H1 (cell line): ENCODE measurements at regions not wholly inside any gene's neighbourhood (a gene's known extent, or its start where the extent isn't known, plus 50 kb on each side); places are given as distances from the start of the nearest gene placed in this dataset.

ENCODE experiments used
- CTCF ChIA-PET: fragments of 300-600 bp; sonication (Branson Sonifier 250); formaldehyde crosslinking; loops from one replicate; lab custom pipeline; 2021; ENCODE audit not compliant: partially characterized antibody; lab: Charles Lee
- POLR2A ChIA-PET: fragments of 300-600 bp; sonication (Branson Sonifier 250); formaldehyde crosslinking; loops from one replicate; lab custom pipeline; 2021; ENCODE audit warnings: inconsistent platforms; ENCODE audit not compliant: partially characterized antibody; lab: Charles Lee
- DNase-seq, 2 experiments: peaks; one replicate each; pipeline versions ENCODE4 v3.0.0 to v3.0.0-alpha.2; 2010 to 2022; ENCODE audit warnings: low spot score in 2 of 2, low read depth in 1 of 2, mixed read lengths in 1 of 2
- FAIRE-seq: peaks from 2 replicates; lab custom pipeline; 2011; peaks lifted over from hg19 to GRCh38; lab: Jason Lieb, UNC
- H2AFZ ChIP-seq: 2 replicates; pipeline ENCODE4 v1.8.1; 2012; ENCODE audit warnings: low read length, inconsistent platforms
- H2AK5ac ChIP-seq: 2 replicates; pipeline ENCODE4 v1.6.1; 2013; ENCODE audit warnings: low read depth, low read length
- H2BK120ac ChIP-seq: replicated peaks from 2 replicates; pipeline ENCODE3; 2013; ENCODE audit warnings: low read depth, low read length, inconsistent platforms
- H2BK12ac ChIP-seq: 2 replicates; pipeline ENCODE4 v1.6.1; 2013; ENCODE audit warnings: low read depth, low read length
- H2BK15ac ChIP-seq: 2 replicates; pipeline ENCODE4 v1.6.1; 2013; ENCODE audit warnings: low read length
- H2BK20ac ChIP-seq: 2 replicates; pipeline ENCODE4 v1.6.1; 2013; ENCODE audit warnings: low read length
- H2BK5ac ChIP-seq: 2 replicates; pipeline ENCODE4 v1.6.1; 2013; ENCODE audit warnings: low read depth, low read length
- H3K14ac ChIP-seq: 2 replicates; pipeline ENCODE4 v1.6.1; 2013; ENCODE audit warnings: inconsistent platforms; ENCODE audit not compliant: insufficient read length
- H3K18ac ChIP-seq: 2 replicates; pipeline ENCODE4 v1.6.1; 2013; ENCODE audit warnings: low read length; ENCODE audit errors: extremely low read depth
- H3K23ac ChIP-seq: 2 replicates; pipeline ENCODE4 v1.6.1; 2013; ENCODE audit warnings: inconsistent platforms; ENCODE audit not compliant: insufficient read length
- H3K23me2 ChIP-seq: 2 replicates; pipeline ENCODE4 v1.6.1; 2013; ENCODE audit warnings: low read depth, low read length
- H3K27ac ChIP-seq: 2 replicates; pipeline ENCODE4 v1.6.1; 2011; ENCODE audit warnings: low read depth, low read length, inconsistent platforms
- H3K27me3 ChIP-seq, 4 experiments: replicated peaks in 1 of 4; 1 replicate in 1 of 4; 2 replicates in 3 of 4; pipeline versions ENCODE4 v1.6.1 to v1.8.1; 2011 to 2013; ENCODE audit warnings: low read length in 3 of 4, mild to moderate bottlenecking in 3 of 4, inconsistent platforms in 2 of 4, mixed read lengths in 2 of 4, moderate library complexity in 1 of 4; ENCODE audit not compliant: control insufficient read depth in 3 of 4, insufficient read depth in 3 of 4; ENCODE audit errors: extremely low read depth in 1 of 4
- H3K36me3 ChIP-seq, 4 experiments: 2 replicates each; pipeline versions ENCODE4 v1.6.1 to v1.8.1; 2011 to 2013; ENCODE audit warnings: mild to moderate bottlenecking in 4 of 4, low read length in 3 of 4, moderate library complexity in 2 of 4, control low read depth in 1 of 4, inconsistent platforms in 1 of 4; ENCODE audit not compliant: insufficient read depth in 4 of 4, control insufficient read depth in 2 of 4
- H3K4ac ChIP-seq: replicated peaks from 2 replicates; pipeline ENCODE3; 2013; ENCODE audit warnings: low read length, low read depth, mixed read lengths, inconsistent platforms; ENCODE audit not compliant: insufficient read length
- H3K4me1 ChIP-seq, 4 experiments: replicated peaks in 1 of 4; 1 replicate in 1 of 4; 2 replicates in 3 of 4; pipeline versions ENCODE4 v1.6.1 to v1.8.1; 2011 to 2013; ENCODE audit warnings: low read length in 3 of 4, inconsistent platforms in 2 of 4, mixed read lengths in 1 of 4; ENCODE audit not compliant: insufficient read depth in 4 of 4, control insufficient read depth in 3 of 4
- H3K4me2 ChIP-seq, 2 experiments: 2 replicates each; pipeline versions ENCODE4 v1.6.1 to v1.8.1; 2011 to 2013; ENCODE audit warnings: low read depth in 2 of 2, low read length in 2 of 2, control low read depth in 1 of 2, inconsistent platforms in 1 of 2, mild to moderate bottlenecking in 1 of 2; ENCODE audit not compliant: insufficient read depth in 1 of 2
- H3K4me3 ChIP-seq, 4 experiments: fragments of 200-600, 300-600 bp in 1 of 4; sonication (generic), shearing (Covaris generic), sonication (Bioruptor Twin) in 1 of 4; 2 replicates each; pipeline versions ENCODE4 v1.5.1 to v1.8.1; 2011 to 2016; ENCODE audit warnings: low read length in 4 of 4, low read depth in 3 of 4, control low read depth in 2 of 4, inconsistent platforms in 2 of 4, mild to moderate bottlenecking in 2 of 4, mixed read lengths in 1 of 4, moderate library complexity in 1 of 4; ENCODE audit not compliant: insufficient read depth in 2 of 4; ENCODE audit errors: extremely low read depth in 1 of 4
- H3K56ac ChIP-seq: replicated peaks from 2 replicates; pipeline ENCODE3; 2013; ENCODE audit warnings: low read depth, mild to moderate bottlenecking, mixed read lengths, low read length, inconsistent platforms; ENCODE audit not compliant: insufficient read length
- H3K79me1 ChIP-seq: 2 replicates; pipeline ENCODE4 v1.6.1; 2013; ENCODE audit warnings: low read depth, low read length, control low read depth
- H3K79me2 ChIP-seq, 2 experiments: 2 replicates each; pipeline versions ENCODE4 v1.6.1 to v1.8.1; 2012 to 2013; ENCODE audit warnings: low read length in 2 of 2, mild to moderate bottlenecking in 2 of 2, inconsistent platforms in 1 of 2; ENCODE audit not compliant: insufficient read depth in 2 of 2, control insufficient read depth in 1 of 2
- H3K9ac ChIP-seq, 4 experiments: replicated peaks in 1 of 4; 1 replicate in 1 of 4; 2 replicates in 3 of 4; pipeline versions ENCODE4 v1.6.1 to v1.8.1; 2011 to 2013; ENCODE audit warnings: low read depth in 3 of 4, low read length in 3 of 4, control low read depth in 2 of 4, mild to moderate bottlenecking in 2 of 4, moderate library complexity in 2 of 4, inconsistent platforms in 1 of 4; ENCODE audit errors: extremely low read depth in 1 of 4
- H3K9me3 ChIP-seq, 2 experiments: 2 replicates each; pipeline versions ENCODE4 v1.6.1 to v1.8.1; 2012 to 2013; ENCODE audit warnings: mild to moderate bottlenecking in 2 of 2, moderate library complexity in 2 of 2, control low read depth in 1 of 2, inconsistent platforms in 1 of 2, low read depth in 1 of 2, low read length in 1 of 2, mixed read lengths in 1 of 2; ENCODE audit not compliant: insufficient read depth in 2 of 2
- H4K20me1 ChIP-seq, 2 experiments: replicated peaks in 1 of 2; 2 replicates each; pipeline versions ENCODE3 to v1.8.1; 2011 to 2013; ENCODE audit warnings: inconsistent platforms in 2 of 2, low read length in 2 of 2, mild to moderate bottlenecking in 1 of 2; ENCODE audit not compliant: insufficient read depth in 2 of 2, control insufficient read depth in 1 of 2
- H4K5ac ChIP-seq: 2 replicates; pipeline ENCODE4 v1.6.1; 2013; ENCODE audit warnings: low read length, low read depth, mixed read lengths, inconsistent platforms; ENCODE audit not compliant: insufficient read length
- H4K8ac ChIP-seq: 2 replicates; pipeline ENCODE4 v1.8.0; 2013; ENCODE audit warnings: mild to moderate bottlenecking, moderate library complexity, low read length, inconsistent platforms; ENCODE audit not compliant: insufficient read depth; ENCODE audit errors: extremely low read depth
- H4K91ac ChIP-seq: replicated peaks from 2 replicates; pipeline ENCODE3; 2013; ENCODE audit warnings: low read length, mixed read lengths, inconsistent platforms; ENCODE audit not compliant: insufficient read length
- CEBPB ChIP-seq: IDR thresholded peaks from 2 replicates; pipeline ENCODE4 v1.6.1; 2012; ENCODE audit warnings: low read depth, low read length
- RAD21 ChIP-seq, 2 experiments: IDR thresholded peaks in 1 of 2; conservative IDR thresholded peaks in 1 of 2; 2 replicates each; pipeline ENCODE4 v1.6.1; 2011; ENCODE audit warnings: low read depth in 2 of 2, low read length in 2 of 2, improper control_type of control experiment in 1 of 2, inconsistent platforms in 1 of 2, mild to moderate bottlenecking in 1 of 2, moderate library complexity in 1 of 2
- TF ChIP-seq, protein P1 (sequence below), 3 experiments: IDR thresholded peaks; 1 replicate in 2 of 3; 2 replicates in 1 of 3; pipeline versions ENCODE4 v1.5.1 to v1.6.1; 2011; ENCODE audit warnings: low read length in 3 of 3, mild to moderate bottlenecking in 3 of 3, inconsistent platforms in 2 of 3, low read depth in 1 of 3, moderate library complexity in 1 of 3; ENCODE audit not compliant: insufficient read depth in 1 of 3; ENCODE audit errors: control extremely low read depth in 1 of 3

GRCh38 chr10:64977915-64978314, 1456.7 kb downstream of the REEP3 start:
- CTCF ChIA-PET = no interaction called here
- H3K27me3 ChIP-seq = no peaks in the 10 kb centered on the region
- no peak overlapping the region for H2BK5ac ChIP-seq
- no peaks in the 10 kb centered on the region for H4K20me1 ChIP-seq
- no peaks in the 10 kb centered on the region for H3K4me1 ChIP-seq
- no peak overlapping the region for H3K56ac ChIP-seq
- no peak overlapping the region for H2BK15ac ChIP-seq
- FAIRE-seq = no peak
- no peak overlapping the region for H2AFZ ChIP-seq
- no peak overlapping the region for H3K4me3 ChIP-seq
- no peak overlapping the region for H4K8ac ChIP-seq
- H3K4ac ChIP-seq = no peak overlapping the region
- no peak overlapping the region for H2AK5ac ChIP-seq
- no peak overlapping the region for H3K18ac ChIP-seq
- no peak overlapping the region for H3K23ac ChIP-seq
- H4K91ac ChIP-seq = no peak overlapping the region
- POLR2A ChIA-PET = no interaction called here
- no peak overlapping the region for H2BK12ac ChIP-seq
- H3K27ac ChIP-seq = no peak overlapping the region
- H4K5ac ChIP-seq = no peak overlapping the region
- no peaks in the 10 kb centered on the region for H3K79me1 ChIP-seq
- H3K79me2 ChIP-seq = no peaks in the 10 kb centered on the region
- no peak overlapping the region for H3K9ac ChIP-seq
- no peak overlapping the region for H2BK120ac ChIP-seq
- H3K36me3 ChIP-seq = no peaks in the 10 kb centered on the region
- DNase-seq = no peak
- H3K14ac ChIP-seq = no peak overlapping the region
- no peak for TF ChIP-seq CEBPB
- TF ChIP-seq, protein P1, sequence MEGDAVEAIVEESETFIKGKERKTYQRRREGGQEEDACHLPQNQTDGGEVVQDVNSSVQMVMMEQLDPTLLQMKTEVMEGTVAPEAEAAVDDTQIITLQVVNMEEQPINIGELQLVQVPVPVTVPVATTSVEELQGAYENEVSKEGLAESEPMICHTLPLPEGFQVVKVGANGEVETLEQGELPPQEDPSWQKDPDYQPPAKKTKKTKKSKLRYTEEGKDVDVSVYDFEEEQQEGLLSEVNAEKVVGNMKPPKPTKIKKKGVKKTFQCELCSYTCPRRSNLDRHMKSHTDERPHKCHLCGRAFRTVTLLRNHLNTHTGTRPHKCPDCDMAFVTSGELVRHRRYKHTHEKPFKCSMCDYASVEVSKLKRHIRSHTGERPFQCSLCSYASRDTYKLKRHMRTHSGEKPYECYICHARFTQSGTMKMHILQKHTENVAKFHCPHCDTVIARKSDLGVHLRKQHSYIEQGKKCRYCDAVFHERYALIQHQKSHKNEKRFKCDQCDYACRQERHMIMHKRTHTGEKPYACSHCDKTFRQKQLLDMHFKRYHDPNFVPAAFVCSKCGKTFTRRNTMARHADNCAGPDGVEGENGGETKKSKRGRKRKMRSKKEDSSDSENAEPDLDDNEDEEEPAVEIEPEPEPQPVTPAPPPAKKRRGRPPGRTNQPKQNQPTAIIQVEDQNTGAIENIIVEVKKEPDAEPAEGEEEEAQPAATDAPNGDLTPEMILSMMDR (IDR thresholded peaks at IDR 0.05; ENCODE audit: control extremely low read depth in 1 of 3, insufficient read depth in 1 of 3, low read depth in 1 of 3, low read length in 3 of 3) = no peak
- TF ChIP-seq RAD21 (IDR thresholded peaks at IDR 0.05 in 1 of 2, conservative IDR thresholded peaks at IDR 0.05 in 1 of 2; ENCODE audit: low read depth in 2 of 2, low read length in 2 of 2) = 0 out of 4 replicates have a peak, but pooled peaks of 1 of the 2 experiments have one; percentile 12
- H2BK20ac ChIP-seq = no peak overlapping the region
- no peaks in the 10 kb centered on the region for H3K9me3 ChIP-seq
- H3K4me2 ChIP-seq = no peak overlapping the region
- no peaks in the 10 kb centered on the region for H3K23me2 ChIP-seq
